Uterus (tissue), 3 donors: ENCODE measurements at regions not wholly inside any gene's neighbourhood (a gene's known extent, or its start where the extent isn't known, plus 50 kb on each side); places are given as distances from the start of the nearest gene placed in this dataset.

Experiments used
- DNase-seq, 2 donors: peaks; one replicate each; pipeline ENCODE4 v3.0.0-alpha.2; 2019 to 2020
- H3K27ac ChIP-seq, 2 donors: fragments of 200-600 bp; sonication (generic); 1 replicate in 1 of 2; 2 replicates in 1 of 2; pipeline ENCODE4 v1.5.1; 2016 to 2018
- H3K27me3 ChIP-seq, 2 donors: fragments of 200-600 bp; sonication (generic); one replicate each; pipeline ENCODE4 v1.5.1; 2018 to 2019; ENCODE audit warnings: control low read depth in 1 of 2
- H3K36me3 ChIP-seq, 2 donors: fragments of 200-600 bp; sonication (generic); one replicate each; pipeline ENCODE4 v1.5.1; 2019; ENCODE audit warnings: control low read depth in 1 of 2
- H3K4me1 ChIP-seq, 2 donors: fragments of 200-600 bp; sonication (generic); one replicate each; pipeline ENCODE4 v1.5.1; 2018 to 2019; ENCODE audit warnings: control low read depth in 1 of 2
- H3K4me3 ChIP-seq, 2 donors: fragments of 200-600 bp; sonication (generic); 1 replicate in 1 of 2; 2 replicates in 1 of 2; pipeline ENCODE4 v1.5.1; 2018 to 2019; ENCODE audit warnings: mild to moderate bottlenecking in 1 of 2
- H3K9me3 ChIP-seq, 2 donors: fragments of 200-600 bp; sonication (generic); one replicate each; pipeline ENCODE4 v1.5.1; 2019; ENCODE audit warnings: control low read depth in 1 of 2
- POLR2A ChIP-seq, 2 donors: fragments of 450-650 bp; IDR thresholded peaks; one replicate each; pipeline ENCODE4 v1.6.1; 2016; ENCODE audit warnings: antibody characterized with exemption in 2 of 2, mild to moderate bottlenecking in 1 of 2, moderate library complexity in 1 of 2
- intact Hi-C: fragments of 100-400 bp; cut with DNase I; formaldehyde crosslinking; loops from one replicate; pipeline ENCODE4 v1.15.1; 2023; ENCODE audit warnings: low total_unique reads
- TF ChIP-seq, protein P1 (sequence below), 4 experiments: fragments of 200-600 bp in 2 of 4; fragments of 450-650 bp in 2 of 4; sonication (generic) in 2 of 4; IDR thresholded peaks; one replicate each; pipeline ENCODE4 v1.5.1; 2016 to 2019; ENCODE audit warnings: antibody characterized with exemption in 4 of 4, mild to moderate bottlenecking in 2 of 4, moderate library complexity in 1 of 4
- donor health status: DM: yes; HTN: yes; CAD: no.

DNA sequence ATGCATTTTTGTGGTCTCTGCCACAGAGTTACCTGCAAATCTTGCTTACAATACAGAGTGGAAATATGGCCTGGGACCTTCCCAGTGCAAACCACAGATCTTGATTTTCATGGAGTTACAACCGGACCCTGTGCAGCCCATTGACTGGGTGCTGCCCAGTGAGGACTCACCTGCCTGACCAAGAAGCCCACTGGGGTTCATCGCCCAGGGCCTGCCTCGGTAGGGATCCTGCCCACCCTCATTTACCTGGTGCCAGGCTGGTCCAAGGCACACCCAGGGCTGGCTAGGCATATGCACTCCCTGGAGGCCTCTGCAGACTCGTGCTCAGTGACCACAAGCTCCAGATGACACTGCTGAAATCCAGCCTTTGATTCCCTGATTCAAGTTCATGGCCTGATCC is 572.7 kb downstream of the NPHP4 start:
- Histone ChIP-seq H3K9me3 (no peaks in the 10 kb centered on the region), H3K4me1 (no peaks in the 10 kb centered on the region), H3K4me3 (no peak overlapping the region), H3K36me3 (no peaks in the 10 kb centered on the region), H3K27me3 (no peaks in the 10 kb centered on the region), H3K27ac (no peak overlapping the region)
- no peak for DNase-seq
- TF ChIP-seq, protein P1, sequence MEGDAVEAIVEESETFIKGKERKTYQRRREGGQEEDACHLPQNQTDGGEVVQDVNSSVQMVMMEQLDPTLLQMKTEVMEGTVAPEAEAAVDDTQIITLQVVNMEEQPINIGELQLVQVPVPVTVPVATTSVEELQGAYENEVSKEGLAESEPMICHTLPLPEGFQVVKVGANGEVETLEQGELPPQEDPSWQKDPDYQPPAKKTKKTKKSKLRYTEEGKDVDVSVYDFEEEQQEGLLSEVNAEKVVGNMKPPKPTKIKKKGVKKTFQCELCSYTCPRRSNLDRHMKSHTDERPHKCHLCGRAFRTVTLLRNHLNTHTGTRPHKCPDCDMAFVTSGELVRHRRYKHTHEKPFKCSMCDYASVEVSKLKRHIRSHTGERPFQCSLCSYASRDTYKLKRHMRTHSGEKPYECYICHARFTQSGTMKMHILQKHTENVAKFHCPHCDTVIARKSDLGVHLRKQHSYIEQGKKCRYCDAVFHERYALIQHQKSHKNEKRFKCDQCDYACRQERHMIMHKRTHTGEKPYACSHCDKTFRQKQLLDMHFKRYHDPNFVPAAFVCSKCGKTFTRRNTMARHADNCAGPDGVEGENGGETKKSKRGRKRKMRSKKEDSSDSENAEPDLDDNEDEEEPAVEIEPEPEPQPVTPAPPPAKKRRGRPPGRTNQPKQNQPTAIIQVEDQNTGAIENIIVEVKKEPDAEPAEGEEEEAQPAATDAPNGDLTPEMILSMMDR (IDR thresholded peaks at IDR 0.05): no peak
- TF ChIP-seq POLR2A (IDR thresholded peaks at IDR 0.05): no peak
- intact Hi-C loops: no loop called here

DNA sequence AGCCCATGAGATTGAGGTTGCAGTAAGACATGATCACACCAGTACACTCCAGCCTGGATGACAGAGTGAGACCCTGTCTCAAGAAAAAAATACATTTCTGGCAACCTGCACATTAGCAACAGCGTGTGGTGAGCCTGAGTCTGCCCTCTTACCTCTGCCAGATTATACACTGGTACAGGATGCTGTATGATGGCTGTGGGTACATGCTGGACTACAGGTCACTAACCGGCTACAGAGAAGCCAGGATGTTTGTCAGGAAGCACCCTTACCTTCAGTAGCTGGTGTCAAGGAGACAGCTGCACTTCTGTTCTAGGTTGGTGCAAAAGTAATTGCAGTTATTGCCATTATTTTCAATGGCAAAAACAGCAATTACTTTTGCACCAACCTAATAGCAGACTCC is 575.7 kb downstream of the NPHP4 start:
- DNase-seq: no peak
- H3K4me1 ChIP-seq: no peaks in the 10 kb centered on the region
- intact Hi-C loops: no loop called here
- no peak overlapping the region for H3K27ac ChIP-seq
- TF ChIP-seq POLR2A (IDR thresholded peaks at IDR 0.05): no peak
- TF ChIP-seq, protein P1 (IDR thresholded peaks at IDR 0.05): no peak
- H3K27me3 ChIP-seq: no peaks in the 10 kb centered on the region
- H3K9me3 ChIP-seq: no peaks in the 10 kb centered on the region
- H3K4me3 ChIP-seq: no peak overlapping the region
- H3K36me3 ChIP-seq: no peaks in the 10 kb centered on the region

DNA sequence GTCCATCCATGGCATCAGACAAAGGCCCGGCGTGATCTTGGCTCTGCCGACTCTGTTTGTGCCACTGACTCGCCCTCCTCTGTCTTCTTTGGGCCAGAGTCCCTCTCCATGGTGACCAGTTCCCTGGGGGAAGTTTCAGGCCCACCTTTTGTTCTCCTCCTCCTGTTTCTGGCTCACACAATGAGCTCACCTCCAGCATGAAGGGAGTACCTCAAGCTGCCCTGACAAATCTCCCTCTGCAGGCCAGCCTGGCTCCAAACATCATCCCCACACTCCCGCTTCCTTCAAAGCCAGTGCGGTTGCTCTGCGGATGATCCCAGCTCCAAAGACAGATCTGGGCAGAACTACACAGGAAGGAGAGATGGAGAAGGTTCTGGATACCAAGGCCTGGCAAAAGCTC is 576.6 kb downstream of the NPHP4 start:
- Histone ChIP-seq H3K4me3 (no peak overlapping the region), H3K9me3 (no peaks in the 10 kb centered on the region), H3K27me3 (no peaks in the 10 kb centered on the region), H3K36me3 (no peaks in the 10 kb centered on the region), H3K4me1 (no peaks in the 10 kb centered on the region), H3K27ac (no peak overlapping the region)
- intact Hi-C loops: no loop called here
- DNase-seq: no peak
- no peak for TF ChIP-seq POLR2A (IDR thresholded peaks at IDR 0.05)

DNA sequence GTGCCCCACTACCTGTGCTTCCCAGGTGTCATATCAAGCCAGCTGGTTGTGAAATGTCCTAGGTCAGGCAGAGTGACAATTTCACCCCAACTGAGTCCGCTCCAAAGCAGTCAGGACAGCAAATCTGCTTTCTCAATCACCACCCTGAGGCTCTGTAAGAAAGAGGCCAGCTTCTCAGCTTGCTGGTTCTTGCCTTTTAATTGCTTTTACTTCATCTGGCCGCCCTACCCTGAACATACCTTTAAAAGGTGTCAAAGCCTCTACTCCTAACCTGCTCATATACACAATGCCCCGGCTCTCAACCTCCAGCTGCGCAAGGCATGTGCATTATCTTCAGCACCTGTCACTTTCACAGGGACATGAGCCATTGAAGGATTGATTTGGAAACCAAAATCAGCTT is 581.6 kb downstream of the NPHP4 start:
- Histone ChIP-seq H3K9me3 (no peaks in the 10 kb centered on the region), H3K27ac (no peak overlapping the region), H3K36me3 (no peaks in the 10 kb centered on the region), H3K27me3 (no peaks in the 10 kb centered on the region), H3K4me3 (no peak overlapping the region), H3K4me1 (no peaks in the 10 kb centered on the region)
- no peak for TF ChIP-seq POLR2A (IDR thresholded peaks at IDR 0.05)
- TF ChIP-seq, protein P1 (IDR thresholded peaks at IDR 0.05): no peak
- intact Hi-C loops: no loop called here
- DNase-seq: no peak

DNA sequence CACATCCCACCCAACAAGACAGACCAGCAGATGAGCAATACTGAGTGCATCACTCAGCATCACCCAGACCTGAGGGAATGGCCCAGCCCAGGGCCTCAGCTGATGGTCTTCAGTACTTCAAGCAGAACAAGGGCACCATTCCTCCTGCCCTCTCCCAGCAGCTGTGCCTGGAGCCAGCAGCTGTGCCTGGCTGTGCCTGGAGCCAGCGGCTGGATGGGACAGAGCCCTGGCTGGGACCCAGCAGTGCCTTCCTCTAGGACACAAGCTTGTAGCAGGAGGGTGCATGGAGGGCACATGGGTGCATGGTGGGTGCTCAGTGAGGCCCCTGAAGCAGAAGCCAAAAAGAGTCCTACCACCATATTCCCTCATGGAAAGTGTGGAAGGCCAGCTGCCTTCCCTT is 583.8 kb downstream of the NPHP4 start:
- intact Hi-C loops: no loop called here
- TF ChIP-seq, protein P1 (IDR thresholded peaks at IDR 0.05): no peak
- TF ChIP-seq POLR2A (IDR thresholded peaks at IDR 0.05): no peak
- H3K27me3 ChIP-seq: no peaks in the 10 kb centered on the region
- no peak overlapping the region for H3K27ac ChIP-seq
- H3K4me3 ChIP-seq: no peak overlapping the region
- DNase-seq: no peak
- H3K9me3 ChIP-seq: no peaks in the 10 kb centered on the region
- no peaks in the 10 kb centered on the region for H3K36me3 ChIP-seq
- H3K4me1 ChIP-seq: no peaks in the 10 kb centered on the region

DNA sequence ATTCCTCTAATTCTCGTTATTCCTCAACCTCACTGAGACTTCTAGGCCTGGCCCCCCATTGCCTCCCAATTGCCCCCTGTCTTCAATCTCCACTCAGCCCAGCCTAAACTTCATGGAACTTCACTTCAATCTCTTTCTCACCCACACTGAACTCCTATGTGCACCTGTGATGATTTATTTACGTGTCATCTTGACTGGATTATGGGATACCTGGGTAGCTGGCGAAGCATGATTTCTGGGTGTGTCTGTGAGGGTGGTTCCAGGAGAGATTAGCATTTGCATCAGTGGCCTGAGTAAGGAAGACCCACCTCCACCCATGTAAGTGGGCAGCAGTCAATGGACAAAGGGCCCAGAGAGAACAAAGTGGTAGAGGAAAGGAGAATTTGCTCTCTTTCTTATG is 587.0 kb downstream of the NPHP4 start:
- no peaks in the 10 kb centered on the region for H3K4me1 ChIP-seq
- no peak overlapping the region for H3K4me3 ChIP-seq
- intact Hi-C loops: no loop called here
- no peaks in the 10 kb centered on the region for H3K27me3 ChIP-seq
- H3K36me3 ChIP-seq: no peaks in the 10 kb centered on the region
- no peak for TF ChIP-seq POLR2A (IDR thresholded peaks at IDR 0.05)
- no peak overlapping the region for H3K27ac ChIP-seq
- H3K9me3 ChIP-seq: no peaks in the 10 kb centered on the region
- no peak for DNase-seq
